SW 1271 (cell line): ENCODE measurements at regions not wholly inside any gene's neighbourhood (a gene's known extent, or its start where the extent isn't known, plus 50 kb on each side); places are given as distances from the start of the nearest gene placed in this dataset.

Source experiments
- DNase-seq, 2 experiments: peaks; one replicate each; lab custom pipeline; 2025; lab: John Stamatoyannopoulos, UW

DNA sequence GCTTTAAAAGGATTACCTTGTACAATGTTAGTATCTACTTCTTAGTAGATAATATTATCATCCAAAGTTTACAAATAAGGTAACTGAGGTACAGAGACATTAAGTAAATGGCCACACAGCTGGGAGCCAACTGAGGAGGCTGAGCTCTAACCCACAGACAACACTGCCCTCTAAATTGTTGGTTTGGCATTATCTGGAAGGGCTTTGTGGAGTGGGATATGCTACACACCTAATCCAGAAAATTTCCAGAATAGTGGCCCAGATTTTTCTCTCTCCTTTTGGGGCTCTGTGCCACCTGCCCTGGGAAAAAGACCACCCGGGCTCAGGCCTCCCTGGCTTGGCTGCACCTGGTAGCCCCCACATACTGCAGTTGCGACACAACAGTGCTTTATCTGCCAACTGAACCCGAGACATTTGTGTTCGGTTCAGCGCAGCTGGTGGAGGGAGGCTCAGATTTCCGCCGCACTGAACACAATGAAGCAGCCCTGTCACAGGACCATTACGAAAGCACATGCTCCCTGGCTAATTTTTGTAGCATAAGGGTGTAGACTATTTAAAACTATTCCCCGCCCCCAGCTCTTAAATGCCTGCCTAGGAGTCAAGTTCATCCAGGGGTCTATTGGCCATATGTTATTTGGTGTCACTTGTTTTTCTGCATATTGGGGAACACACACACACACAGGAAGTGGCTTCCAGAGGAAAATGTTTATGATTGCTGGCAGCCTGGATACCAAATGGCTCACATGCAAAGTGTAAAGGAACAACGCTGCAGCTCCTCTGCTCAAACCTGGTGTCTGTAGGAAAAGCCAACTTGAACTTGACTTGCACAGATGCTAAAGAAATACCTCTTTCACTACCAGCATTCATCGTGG, 92.3 kb upstream of the ESRRG start:
- no peak for DNase-seq

DNA sequence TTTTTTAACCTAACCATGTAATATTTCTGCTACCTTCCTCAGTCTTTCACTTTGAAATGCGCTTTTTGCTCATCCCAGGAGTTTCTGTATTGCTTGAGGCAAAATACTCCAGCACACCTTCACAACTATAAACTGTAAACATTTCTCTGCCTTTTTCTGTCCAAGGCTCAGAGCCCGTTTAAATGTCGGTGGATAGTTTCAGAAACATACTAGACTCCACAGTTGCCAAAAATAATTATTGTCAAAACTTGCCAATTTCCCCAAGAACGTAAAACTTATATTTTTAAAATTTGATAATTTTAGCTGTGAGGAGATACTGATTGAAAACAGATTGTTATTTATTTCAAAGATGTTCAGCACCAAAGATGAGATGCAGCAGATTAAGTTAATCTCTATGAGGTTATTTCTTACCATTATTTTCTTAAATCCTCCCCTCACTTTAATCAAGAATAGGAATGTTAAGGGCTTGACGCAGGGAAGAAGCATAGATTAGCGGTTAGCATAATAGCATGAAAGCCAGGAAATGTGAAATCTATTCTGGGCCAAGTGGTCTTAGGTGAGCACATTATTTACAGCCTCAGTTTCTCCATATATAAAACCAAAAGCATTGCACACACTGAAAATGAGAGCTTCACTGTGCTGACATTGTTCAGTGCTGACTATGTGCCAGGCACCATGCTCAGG, 91.5 kb upstream of the ESRRG start:
- no peak for DNase-seq

DNA sequence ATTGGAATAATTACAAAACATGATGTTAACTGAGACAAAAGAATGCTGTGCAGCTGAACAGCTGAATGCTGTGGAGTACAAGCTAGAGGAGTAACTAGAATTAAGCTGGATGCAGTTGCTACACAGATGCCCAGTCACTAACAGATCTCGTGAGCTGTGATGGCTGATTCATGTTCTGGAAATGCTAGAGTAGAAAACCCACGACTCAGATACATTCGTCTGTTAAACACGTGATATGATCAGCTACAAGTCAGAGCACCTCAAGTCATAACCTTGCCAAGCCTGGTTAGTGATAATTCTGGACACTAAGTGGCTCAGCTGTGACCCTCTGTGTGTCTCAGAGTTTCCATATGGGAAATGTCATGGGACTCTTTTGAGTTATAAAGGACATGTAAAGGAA, 89.7 kb upstream of the ESRRG start:
- DNase-seq: no peak

DNA sequence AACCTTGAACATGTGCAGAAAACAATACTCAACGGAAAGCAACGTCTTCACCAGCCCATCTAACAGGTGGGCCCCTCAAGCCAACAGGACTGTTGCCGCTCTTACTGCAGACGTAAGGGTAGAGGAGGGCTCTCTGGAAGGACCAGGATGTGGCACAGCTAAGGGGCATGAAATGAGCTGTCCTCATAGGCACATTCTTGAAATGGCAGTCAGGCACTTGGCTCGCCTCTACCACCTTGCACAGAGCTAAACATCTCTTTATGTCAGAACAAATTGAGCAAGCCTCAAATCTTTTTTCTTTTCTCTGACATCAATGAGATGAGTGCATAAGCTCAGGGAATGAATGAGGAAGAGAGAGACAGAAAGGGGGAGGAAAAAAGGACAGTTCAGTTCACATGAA, 86.4 kb upstream of the ESRRG start:
- no peak for DNase-seq

DNA sequence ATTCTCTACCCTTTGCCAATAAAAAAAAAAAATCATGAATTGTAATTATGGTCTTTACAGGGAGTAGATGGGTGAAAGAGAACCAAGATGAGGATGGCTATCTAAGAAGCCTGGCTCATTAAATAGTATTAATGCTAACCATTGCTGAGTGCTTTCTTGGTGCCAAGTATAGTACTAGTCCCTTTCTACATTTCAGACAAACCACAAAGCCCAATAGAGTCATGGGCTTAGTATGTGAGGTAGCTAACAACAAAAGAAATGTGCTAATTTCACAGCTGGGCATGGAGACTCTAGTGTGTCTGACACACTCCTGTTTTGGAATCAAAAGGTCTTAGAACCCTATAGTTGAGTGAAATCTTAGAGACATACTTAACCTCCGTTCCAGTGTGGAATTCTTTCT, 84.5 kb upstream of the ESRRG start:
- no peak for DNase-seq

DNA sequence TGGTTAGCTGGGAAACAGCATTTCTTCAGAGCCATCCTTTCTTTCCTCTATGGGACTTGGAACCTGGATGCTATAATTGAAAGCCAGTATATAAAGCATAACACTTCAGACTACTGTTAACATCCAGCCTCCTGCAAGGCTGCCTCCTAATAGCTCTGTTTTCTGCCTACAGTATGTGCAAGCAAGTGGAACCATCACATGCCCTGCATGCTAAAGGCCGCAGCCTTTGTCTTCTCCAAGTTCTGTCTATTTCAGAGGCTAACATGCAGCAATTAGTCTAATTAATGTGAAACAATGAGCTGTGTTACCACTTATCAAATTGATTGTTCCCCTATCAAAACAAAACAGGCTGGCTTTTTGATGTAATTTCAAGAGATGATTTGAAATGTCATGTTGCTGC, 82.7 kb upstream of the ESRRG start:
- DNase-seq: no peak

GRCh38 chr1:216805233-216805632, 82.0 kb upstream of the ESRRG start:
- DNase-seq: no peak

GRCh38 chr1:216804111-216804510, 80.9 kb upstream of the ESRRG start:
- no peak for DNase-seq

DNA sequence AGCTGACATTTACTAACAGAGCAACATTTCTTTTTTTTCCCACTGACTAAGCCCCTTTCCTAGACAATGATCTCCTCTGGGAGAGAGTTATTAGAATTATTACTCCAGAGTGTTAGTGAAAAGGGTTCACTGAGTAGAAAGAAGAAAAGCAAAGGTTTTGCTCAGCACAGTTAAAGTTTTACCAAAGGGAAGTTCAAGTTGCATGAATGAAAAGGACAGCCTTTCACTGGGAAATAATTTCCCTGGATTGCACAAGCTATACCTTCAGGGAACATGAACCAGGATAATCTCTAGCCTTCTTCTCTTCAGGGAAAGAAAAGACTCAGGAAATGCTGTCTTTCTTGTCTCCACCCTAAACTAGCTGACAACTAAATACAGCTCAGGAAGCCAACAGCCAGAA, 71.4 kb upstream of the ESRRG start:
- DNase-seq: no peak

- DNase-seq: no peak
Observed at GRCh38 chr1:216793973-216794372, 70.7 kb upstream of the ESRRG start.

DNA sequence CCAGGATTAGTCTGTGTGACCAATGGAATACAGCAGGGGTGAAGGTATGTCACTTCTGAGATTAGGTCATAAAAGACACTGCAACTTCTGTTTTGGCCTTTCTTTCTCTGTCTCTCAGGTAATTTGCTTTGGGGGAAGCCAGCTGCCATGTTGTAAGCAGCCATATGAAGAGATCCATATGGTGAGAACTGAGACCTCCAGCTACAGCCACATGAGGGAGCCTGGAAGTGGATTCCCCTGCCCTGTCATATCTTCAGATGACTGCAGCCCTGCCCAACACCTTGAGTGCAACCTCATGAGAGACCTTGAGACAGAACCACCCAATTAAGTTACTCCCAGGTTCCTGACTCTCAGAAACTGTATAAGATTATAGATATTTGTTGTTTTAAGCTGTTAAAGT, 70.1 kb upstream of the ESRRG start:
- DNase-seq: no peak

GRCh38 chr1:216788671-216789070, 65.4 kb upstream of the ESRRG start:
- DNase-seq: no peak

- DNase-seq: no peak
Observed at GRCh38 chr1:216785737-216786136, 62.5 kb upstream of the ESRRG start.

GRCh38 chr1:216785221-216785620, 62.0 kb upstream of the ESRRG start:
- DNase-seq: no peak

DNA sequence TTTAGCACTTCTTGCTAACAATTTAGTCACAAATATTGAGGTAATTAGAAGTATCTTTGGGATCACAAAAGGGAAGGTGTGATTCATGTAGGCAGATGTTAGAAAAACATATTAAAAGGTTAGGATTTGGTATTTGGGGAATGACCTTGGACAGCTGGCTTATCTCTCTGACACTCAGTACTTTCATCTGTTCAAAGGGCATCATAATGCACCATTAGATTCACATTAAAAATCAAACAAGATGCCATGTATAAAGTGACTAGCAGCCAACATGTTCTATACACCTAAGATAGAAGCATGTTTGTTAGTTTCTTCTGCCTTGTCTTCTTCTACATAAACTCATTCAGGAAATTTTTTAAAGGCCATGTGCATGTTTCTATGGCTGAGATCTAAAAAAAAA, 56.5 kb upstream of the ESRRG start:
- DNase-seq: no peak

- DNase-seq: no peak
Observed at GRCh38 chr1:216778737-216779136, 55.5 kb upstream of the ESRRG start.

GRCh38 chr1:216777148-216777547, 53.9 kb upstream of the ESRRG start:
- no peak for DNase-seq
